ENCODE measurements at regions not wholly inside any gene's neighbourhood (a gene's known extent, or its start where the extent isn't known, plus 50 kb on each side); places are given as distances from the start of the nearest gene placed in this dataset.
"Not testable (repeated sequence)": the region's sequence is repeated elsewhere in the genome, so short reads cannot be mapped to it uniquely, and the experiment has no call there.

GRCh38 chr1:232711996-232712395 lies 82.1 kb upstream of the SIPA1L2 start:
- no peak overlapping the region for H3K9ac ChIP-seq
- no peak overlapping the region for H2AFZ ChIP-seq (replicated peaks)
- H3K36me3 ChIP-seq, result no peaks in the 10 kb centered on the region
- Mint-ChIP-seq H3K36me3 (no peaks in the 10 kb centered on the region), H3K27me3 (ENCODE audit: insufficient read depth, low read depth) (no peaks in the 10 kb centered on the region), H3K27ac (no peak overlapping the region), H3K9me3 (peaks cover 5% of the 10 kb centered on the region), H3K4me1 (no peaks in the 10 kb centered on the region), H3K4me3 (no peak overlapping the region)
- no peak overlapping the region for H3K4me2 ChIP-seq
- no peak for TF ChIP-seq EZH2phosphoT487 (IDR thresholded peaks at IDR 0.05)
- TF ChIP-seq CTCF (IDR thresholded peaks at IDR 0.05), result no peak
- no peak for TF ChIP-seq EZH2 (IDR thresholded peaks at IDR 0.05)
- no peaks in the 10 kb centered on the region for H3F3A ChIP-seq (ENCODE audit: low read depth)
- no peaks in the 10 kb centered on the region for H3K27me3 ChIP-seq
- H3K79me2 ChIP-seq (ENCODE audit: low read depth), result no peaks in the 10 kb centered on the region
- no peaks in the 10 kb centered on the region for H3K9me3 ChIP-seq (ENCODE audit: low read depth)
- no peak overlapping the region for H3K27ac ChIP-seq
- no peaks in the 10 kb centered on the region for H4K20me1 ChIP-seq (ENCODE audit: low read depth)
- no peak for DNase-seq (ENCODE audit: low spot score)
- H3K4me1 ChIP-seq, result no peaks in the 10 kb centered on the region
- no peak overlapping the region for H3K4me3 ChIP-seq

- TF ChIP-seq EZH2phosphoT487 (IDR thresholded peaks at IDR 0.05) (no peak), CTCF (IDR thresholded peaks at IDR 0.05) (no peak), EZH2 (IDR thresholded peaks at IDR 0.05) (no peak)
- Histone ChIP-seq H4K20me1 (ENCODE audit: low read depth) (no peaks in the 10 kb centered on the region), H3F3A (ENCODE audit: low read depth) (no peaks in the 10 kb centered on the region), H3K9me3 (ENCODE audit: low read depth) (no peaks in the 10 kb centered on the region), H2AFZ (replicated peaks) (no peak overlapping the region), H3K9ac (no peak overlapping the region), H3K27me3 (no peaks in the 10 kb centered on the region), H3K4me1 (no peaks in the 10 kb centered on the region), H3K4me3 (no peak overlapping the region), H3K4me2 (no peak overlapping the region), H3K27ac (no peak overlapping the region), H3K79me2 (ENCODE audit: low read depth) (no peaks in the 10 kb centered on the region), H3K36me3 (no peaks in the 10 kb centered on the region)
- peaks cover 8% of the 10 kb centered on the region for H3K9me3 Mint-ChIP-seq
- H3K27ac Mint-ChIP-seq, result no peak overlapping the region
- no peaks in the 10 kb centered on the region for H3K4me1 Mint-ChIP-seq
- H3K27me3 Mint-ChIP-seq (ENCODE audit: insufficient read depth, low read depth), result no peaks in the 10 kb centered on the region
- H3K4me3 Mint-ChIP-seq, result no peak overlapping the region
- no peaks in the 10 kb centered on the region for H3K36me3 Mint-ChIP-seq
- no peak for DNase-seq (ENCODE audit: low spot score)
Observed at GRCh38 chr1:232713785-232714184, 83.9 kb upstream of the SIPA1L2 start.

- H3K4me3 Mint-ChIP-seq, result no peak overlapping the region
- H3K4me2 ChIP-seq, result no peak overlapping the region
- no peaks in the 10 kb centered on the region for H3K27me3 Mint-ChIP-seq (ENCODE audit: insufficient read depth, low read depth)
Observed at GRCh38 chr1:232715154-232715553, 85.2 kb upstream of the SIPA1L2 start.

GRCh38 chr1:232717911-232718310 lies 87.3 kb upstream of the MAP10 start:
- H3K79me2 ChIP-seq (ENCODE audit: low read depth); H3K36me3 Mint-ChIP-seq; H3F3A ChIP-seq (ENCODE audit: low read depth); H2AFZ ChIP-seq (replicated peaks); H3K9ac ChIP-seq; H3K4me2 ChIP-seq; H3K36me3 ChIP-seq; H3K4me1 ChIP-seq; H3K27ac Mint-ChIP-seq; H3K27me3 ChIP-seq; H3K4me3 Mint-ChIP-seq; H3K27ac ChIP-seq; H4K20me1 ChIP-seq (ENCODE audit: low read depth); H3K9me3 ChIP-seq (ENCODE audit: low read depth); DNase-seq (ENCODE audit: low spot score); H3K27me3 Mint-ChIP-seq (ENCODE audit: insufficient read depth, low read depth); H3K4me1 Mint-ChIP-seq; H3K4me3 ChIP-seq: not testable (repeated sequence)
- H3K9me3 Mint-ChIP-seq, result peaks cover 14% of the 10 kb centered on the region

More at GRCh38 chr1:232715154-232715553, 85.2 kb upstream of the SIPA1L2 start:
- H3K9me3 Mint-ChIP-seq, result peaks cover 14% of the 10 kb centered on the region
- H3K9ac ChIP-seq, result no peak overlapping the region
- H3K27me3 ChIP-seq, result no peaks in the 10 kb centered on the region
- DNase-seq (ENCODE audit: low spot score), result no peak
- no peak overlapping the region for H2AFZ ChIP-seq (replicated peaks)
- H4K20me1 ChIP-seq (ENCODE audit: low read depth), result no peaks in the 10 kb centered on the region
- no peak overlapping the region for H3K4me3 ChIP-seq
- no peak overlapping the region for H3K27ac ChIP-seq
- no peaks in the 10 kb centered on the region for H3F3A ChIP-seq (ENCODE audit: low read depth)
- no peak overlapping the region for H3K27ac Mint-ChIP-seq
- no peaks in the 10 kb centered on the region for H3K36me3 ChIP-seq
- H3K79me2 ChIP-seq (ENCODE audit: low read depth), result no peaks in the 10 kb centered on the region
- H3K4me1 Mint-ChIP-seq, result no peaks in the 10 kb centered on the region
- no peaks in the 10 kb centered on the region for H3K36me3 Mint-ChIP-seq
- TF ChIP-seq CTCF (IDR thresholded peaks at IDR 0.05) (no peak), EZH2phosphoT487 (IDR thresholded peaks at IDR 0.05) (no peak), EZH2 (IDR thresholded peaks at IDR 0.05) (no peak)
- no peaks in the 10 kb centered on the region for H3K9me3 ChIP-seq (ENCODE audit: low read depth)
- H3K4me1 ChIP-seq, result no peaks in the 10 kb centered on the region

Measured in neural progenitor cell (in vitro differentiated cells).